Mononuclear cell (primary cell): ENCODE measurements at regions not wholly inside any gene's neighbourhood (a gene's known extent, or its start where the extent isn't known, plus 50 kb on each side); places are given as distances from the start of the nearest gene placed in this dataset.

Source experiments
- H3K27me3 ChIP-seq: 2 replicates; pipeline ENCODE4 v1.6.0; 2011; ENCODE audit warnings: low read length, control low read depth; ENCODE audit not compliant: insufficient read depth
- H3K4me1 ChIP-seq: 2 replicates; pipeline ENCODE4 v1.5.1; 2011; ENCODE audit warnings: mild to moderate bottlenecking, low read length, control low read depth; ENCODE audit not compliant: insufficient read depth
- H3K4me3 ChIP-seq: 2 replicates; pipeline ENCODE4 v1.5.1; 2011; ENCODE audit warnings: mild to moderate bottlenecking, low read length, moderate library complexity
- H3K9me3 ChIP-seq: 2 replicates; pipeline ENCODE4 v1.5.1; 2011; ENCODE audit warnings: low read depth, mild to moderate bottlenecking, control low read depth, low read length

DNA sequence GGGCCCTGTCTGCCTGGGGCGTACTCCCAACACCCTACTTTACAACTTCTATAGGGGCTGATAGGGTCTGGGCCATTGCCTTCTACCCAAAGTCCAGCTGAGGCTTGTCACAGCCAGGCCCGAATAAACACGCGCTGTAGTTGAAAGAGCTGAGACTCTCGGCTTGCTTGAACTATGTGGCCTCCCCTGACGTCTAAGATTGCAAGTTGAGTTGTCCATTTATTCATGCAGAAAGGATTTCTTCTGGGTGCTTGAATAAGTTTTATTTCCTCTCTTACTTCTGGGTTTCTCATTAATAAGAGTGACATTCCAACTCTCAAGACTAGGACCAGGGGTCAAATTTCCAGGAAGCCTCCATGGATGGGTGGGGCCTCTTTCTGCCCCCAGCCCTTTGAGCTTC lies 74.4 kb upstream of the VRK1 start:
- H3K4me3 ChIP-seq = no peak overlapping the region
- no peaks in the 10 kb centered on the region for H3K4me1 ChIP-seq
- no peaks in the 10 kb centered on the region for H3K27me3 ChIP-seq
- H3K9me3 ChIP-seq = no peaks in the 10 kb centered on the region

DNA sequence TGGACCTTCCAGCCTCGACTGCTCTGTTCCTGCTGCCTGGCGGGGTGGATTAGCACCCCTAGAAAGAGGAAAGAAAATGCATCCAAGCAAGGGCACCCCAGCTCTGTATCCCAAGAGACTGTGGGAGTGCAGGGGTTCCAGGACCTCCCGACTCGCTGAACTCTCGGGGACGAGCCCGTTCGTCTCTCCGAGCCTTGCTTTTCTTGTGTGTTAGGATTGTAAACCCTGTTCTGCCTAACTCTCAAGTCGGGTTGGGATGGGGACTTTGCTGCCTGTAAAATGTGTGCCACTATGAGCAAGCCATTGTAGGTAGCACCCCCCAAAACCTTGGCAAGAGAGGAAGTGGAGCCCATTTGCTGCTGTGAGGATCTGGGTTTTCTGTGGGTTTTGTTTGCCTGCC lies 73.2 kb upstream of the VRK1 start:
- H3K4me3 ChIP-seq = no peak overlapping the region

DNA sequence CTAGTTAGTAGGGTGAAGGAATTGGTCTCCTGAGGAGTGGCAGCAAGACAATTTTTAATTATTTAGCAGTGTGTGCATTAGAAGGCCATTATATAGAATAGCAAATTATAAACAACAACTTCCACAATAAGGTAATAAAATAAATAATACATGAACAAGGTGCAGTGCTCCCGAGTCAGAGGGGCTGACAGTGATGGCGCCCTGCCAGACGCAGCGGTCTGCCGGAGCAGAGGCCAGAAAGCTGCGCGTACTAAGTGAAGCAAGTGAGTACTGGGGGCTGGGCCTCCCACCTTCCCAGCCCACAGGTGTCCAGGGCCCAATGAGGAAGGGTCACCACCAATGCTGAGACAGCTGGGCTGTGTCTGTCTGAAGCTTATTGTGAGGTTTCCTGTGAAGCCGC lies 72.0 kb upstream of the VRK1 start:
- no peaks in the 10 kb centered on the region for H3K9me3 ChIP-seq
- no peaks in the 10 kb centered on the region for H3K4me1 ChIP-seq
- no peaks in the 10 kb centered on the region for H3K27me3 ChIP-seq
- no peak overlapping the region for H3K4me3 ChIP-seq

More for the DNA sequence above, 73.2 kb upstream of the VRK1 start:
- Histone ChIP-seq H3K9me3 (no peaks in the 10 kb centered on the region), H3K27me3 (no peaks in the 10 kb centered on the region), H3K4me1 (no peaks in the 10 kb centered on the region)

DNA sequence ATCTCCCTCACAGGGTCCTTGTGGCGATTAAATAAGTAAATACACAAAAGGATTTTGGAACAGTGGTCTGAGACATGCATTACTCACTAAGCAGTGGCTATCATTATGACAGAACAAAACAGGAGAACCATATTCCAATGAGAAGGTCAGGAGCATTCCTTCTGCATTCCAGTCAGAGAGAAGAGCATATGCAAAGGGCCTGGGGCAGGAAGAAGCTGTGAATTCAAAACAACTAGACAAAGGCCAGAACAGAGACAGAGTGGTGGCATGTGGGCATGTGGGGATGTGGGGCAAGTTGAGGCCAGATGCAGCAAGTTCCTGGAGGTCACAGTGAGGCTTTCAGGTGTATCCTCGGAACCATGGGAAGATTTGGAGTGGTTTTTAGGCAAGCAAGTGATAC lies 70.1 kb upstream of the VRK1 start:
- H3K4me1 ChIP-seq = no peaks in the 10 kb centered on the region
- H3K4me3 ChIP-seq = no peak overlapping the region
- H3K27me3 ChIP-seq = no peaks in the 10 kb centered on the region
- no peaks in the 10 kb centered on the region for H3K9me3 ChIP-seq

DNA sequence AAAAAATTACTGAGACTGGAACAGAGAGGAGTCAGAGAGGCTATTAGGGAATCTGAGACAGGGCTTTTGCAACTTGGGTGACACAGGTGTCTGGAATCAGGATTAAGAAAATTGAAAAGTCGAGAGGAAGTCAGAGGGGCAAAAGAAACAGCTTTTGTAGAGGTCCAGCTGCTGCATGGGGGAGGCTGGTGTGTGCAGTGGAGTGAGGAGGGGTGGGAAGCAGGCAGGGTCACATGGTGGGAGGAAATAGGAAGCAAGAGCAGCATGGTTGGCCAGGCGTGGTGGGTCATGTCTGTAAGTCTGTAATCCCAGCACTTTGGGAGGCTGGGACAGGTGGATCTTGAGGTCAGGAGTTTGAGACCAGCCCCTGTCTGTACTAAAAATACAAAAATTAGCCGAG lies 69.7 kb upstream of the VRK1 start:
- H3K27me3 ChIP-seq = no peaks in the 10 kb centered on the region
- no peaks in the 10 kb centered on the region for H3K9me3 ChIP-seq
- no peaks in the 10 kb centered on the region for H3K4me1 ChIP-seq
- no peak overlapping the region for H3K4me3 ChIP-seq

DNA sequence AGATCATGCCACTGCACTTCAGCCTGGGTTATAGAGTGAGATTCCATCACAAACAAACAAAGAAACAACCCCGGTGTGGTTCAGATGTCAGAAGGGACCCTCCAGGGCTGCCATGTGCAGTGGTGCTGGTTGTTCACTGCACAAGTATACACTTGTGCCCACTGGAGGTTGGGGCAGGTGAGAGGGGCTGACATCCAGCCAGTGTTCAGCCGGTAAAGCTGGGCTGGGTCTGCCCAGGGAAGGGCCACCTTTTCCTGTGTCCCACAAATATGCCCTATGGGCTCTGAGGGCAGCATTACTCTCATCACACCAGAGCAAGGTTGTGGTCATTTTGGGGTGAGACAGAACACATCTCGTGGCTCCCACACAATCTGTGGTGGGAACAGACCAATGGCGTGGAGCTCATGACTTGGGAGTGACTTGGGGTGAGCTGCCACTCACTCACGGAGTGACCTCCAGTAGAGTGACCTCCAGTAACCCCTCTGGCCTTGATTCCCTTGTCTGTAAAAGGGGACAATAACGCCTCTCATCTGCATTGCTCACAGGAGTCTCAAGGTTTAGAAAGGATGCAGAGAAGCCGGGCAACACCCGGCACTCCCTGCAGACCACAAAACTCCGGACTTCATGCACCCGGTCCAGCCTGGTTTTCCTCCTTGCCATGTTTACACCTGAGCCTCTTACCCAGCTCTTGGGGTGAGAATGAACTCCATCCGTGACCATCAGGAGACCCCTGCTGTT lies 69.0 kb upstream of the VRK1 start:
- Histone ChIP-seq H3K4me3 (no peak overlapping the region), H3K4me1 (no peaks in the 10 kb centered on the region)

DNA sequence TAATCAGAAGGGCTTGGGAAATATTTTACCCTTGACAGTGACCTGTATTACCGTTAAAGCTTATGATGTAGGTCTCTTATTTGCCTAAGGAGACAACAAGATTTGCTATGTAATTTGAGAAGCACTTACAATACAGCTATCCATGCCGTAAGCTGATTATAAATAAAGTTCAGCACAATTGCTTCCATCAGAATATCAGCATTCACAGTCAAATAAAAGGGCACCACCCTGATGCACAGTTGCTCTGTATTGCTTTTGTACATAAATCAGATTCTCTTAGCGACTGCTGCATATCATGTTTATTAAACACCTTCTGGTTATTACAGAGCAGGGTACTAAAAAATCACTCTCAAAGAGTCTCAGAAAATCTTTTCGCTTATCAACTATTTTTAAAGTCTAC lies 67.3 kb upstream of the VRK1 start:
- H3K4me1 ChIP-seq = no peaks in the 10 kb centered on the region
- no peak overlapping the region for H3K4me3 ChIP-seq
- H3K27me3 ChIP-seq = peaks cover 3% of the 10 kb centered on the region

More for the DNA sequence above, 69.0 kb upstream of the VRK1 start:
- no peaks in the 10 kb centered on the region for H3K27me3 ChIP-seq
- H3K9me3 ChIP-seq = no peaks in the 10 kb centered on the region

DNA sequence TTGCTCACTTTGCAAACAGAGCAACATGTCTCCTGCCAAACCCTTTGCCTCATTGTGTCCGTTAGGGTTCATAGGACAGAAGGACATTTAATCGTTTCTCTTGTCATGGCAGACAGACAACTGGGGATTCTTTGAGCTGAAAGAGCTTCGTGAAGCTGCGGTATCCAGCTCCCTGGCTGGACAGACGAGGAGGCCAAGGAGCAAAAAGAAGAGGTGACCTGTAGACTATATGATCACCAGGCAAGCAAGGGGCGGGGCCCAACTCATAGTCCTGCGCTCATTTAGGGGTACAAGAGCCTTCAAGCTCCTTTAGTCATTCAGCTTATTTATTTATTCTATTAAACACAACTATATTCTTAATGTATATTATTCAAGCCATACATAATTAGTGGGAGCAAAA lies 66.8 kb upstream of the VRK1 start:
- Histone ChIP-seq H3K4me3 (no peak overlapping the region), H3K27me3 (peaks cover 3% of the 10 kb centered on the region), H3K4me1 (no peaks in the 10 kb centered on the region), H3K9me3 (no peaks in the 10 kb centered on the region)

More for the DNA sequence above, 67.3 kb upstream of the VRK1 start:
- no peaks in the 10 kb centered on the region for H3K9me3 ChIP-seq

DNA sequence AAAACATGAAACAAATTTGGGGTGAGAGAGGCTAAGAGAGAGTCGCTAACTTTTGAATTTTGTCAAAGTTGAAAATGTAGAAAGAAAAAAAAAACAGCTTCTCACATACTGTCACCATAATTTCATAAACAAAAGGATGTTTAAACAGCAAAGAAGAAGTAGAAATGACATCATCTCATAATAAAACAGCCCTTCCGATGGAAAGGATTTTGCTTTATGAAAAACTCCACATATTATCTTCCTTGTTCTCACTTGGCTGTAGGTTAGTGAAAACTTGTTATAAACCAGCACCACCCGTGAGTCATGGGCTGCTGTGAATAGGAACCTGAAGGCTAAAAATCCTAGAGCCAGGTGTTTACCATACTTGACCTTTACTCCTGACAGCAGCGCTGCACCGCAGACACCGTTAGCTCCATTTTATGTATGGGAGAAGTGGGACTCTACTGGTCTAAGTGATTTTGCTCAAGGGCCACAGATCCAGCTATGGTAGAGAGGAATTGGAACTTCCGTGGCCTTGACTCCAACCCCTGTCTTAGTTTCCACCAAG lies 63.0 kb upstream of the VRK1 start:
- peaks cover 20% of the 10 kb centered on the region for H3K27me3 ChIP-seq
- H3K4me1 ChIP-seq = peaks cover 4% of the 10 kb centered on the region
- no peak overlapping the region for H3K4me3 ChIP-seq
- H3K9me3 ChIP-seq = no peaks in the 10 kb centered on the region

DNA sequence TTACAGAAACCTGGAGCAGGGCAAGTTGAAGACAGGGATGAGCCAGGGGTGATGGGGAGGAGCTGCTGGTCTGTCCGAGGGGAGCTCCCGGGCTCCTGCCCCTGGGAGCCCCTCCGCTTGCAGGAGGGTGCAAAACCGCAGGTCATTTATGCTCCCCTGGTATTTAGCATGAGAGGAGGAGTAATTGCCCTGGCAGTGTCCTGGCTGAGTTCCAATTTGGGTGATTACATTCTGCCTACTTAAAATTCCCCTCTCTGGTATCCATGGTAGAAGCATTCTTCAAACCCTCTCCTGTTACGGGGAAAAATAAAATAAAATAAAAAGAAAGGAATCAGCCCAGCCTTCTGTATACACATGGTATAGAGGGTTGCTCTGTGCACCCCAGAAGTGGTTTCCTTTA lies 61.7 kb upstream of the VRK1 start:
- H3K4me3 ChIP-seq = no peak overlapping the region
- H3K27me3 ChIP-seq = peaks cover 31% of the 10 kb centered on the region
- H3K4me1 ChIP-seq = peaks cover 4% of the 10 kb centered on the region
- no peaks in the 10 kb centered on the region for H3K9me3 ChIP-seq

DNA sequence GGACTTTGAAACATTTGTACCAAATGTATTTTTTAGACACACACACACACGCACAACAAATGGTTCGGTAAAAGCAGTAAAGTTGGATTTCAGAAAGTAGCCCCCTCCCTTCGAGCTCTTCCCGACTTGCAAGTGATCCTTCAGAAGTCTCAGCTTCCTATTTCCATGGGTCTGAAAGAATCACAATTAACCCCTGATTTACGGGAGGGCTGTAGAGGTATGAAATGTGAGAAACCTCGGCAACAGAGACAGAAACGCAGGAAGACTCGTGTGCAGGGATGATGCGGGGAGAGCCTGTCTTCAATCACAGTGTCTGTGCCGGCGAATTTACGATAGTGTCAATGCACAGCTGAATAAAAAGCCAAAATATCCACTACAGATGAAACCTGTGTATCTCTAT lies 60.7 kb upstream of the VRK1 start:
- Histone ChIP-seq H3K4me3 (no peak overlapping the region), H3K27me3 (peaks cover 39% of the 10 kb centered on the region), H3K9me3 (no peaks in the 10 kb centered on the region), H3K4me1 (peaks cover 9% of the 10 kb centered on the region)

DNA sequence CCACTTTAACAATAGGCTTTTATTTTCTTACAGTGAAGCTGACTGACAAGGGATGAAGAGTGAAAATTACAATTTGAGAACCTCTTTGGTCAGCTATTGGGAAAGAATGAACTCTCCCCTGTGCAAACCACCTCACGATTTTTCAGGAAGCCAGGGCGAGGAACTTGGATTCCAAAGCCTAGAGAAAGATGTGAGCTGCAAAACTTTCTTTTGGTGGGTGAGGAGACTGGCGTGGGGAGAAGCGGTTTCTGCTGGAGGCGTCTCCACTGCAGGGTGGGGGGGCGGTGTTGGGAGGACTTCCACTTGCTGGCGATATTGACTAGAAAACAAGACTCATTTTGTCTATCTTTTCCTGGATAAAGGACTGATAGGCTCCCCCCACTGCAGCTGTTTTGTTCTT lies 59.3 kb upstream of the VRK1 start:
- peaks cover 9% of the 10 kb centered on the region for H3K4me1 ChIP-seq
- H3K9me3 ChIP-seq = no peaks in the 10 kb centered on the region
- H3K4me3 ChIP-seq = no peak overlapping the region
- peaks cover 50% of the 10 kb centered on the region for H3K27me3 ChIP-seq

DNA sequence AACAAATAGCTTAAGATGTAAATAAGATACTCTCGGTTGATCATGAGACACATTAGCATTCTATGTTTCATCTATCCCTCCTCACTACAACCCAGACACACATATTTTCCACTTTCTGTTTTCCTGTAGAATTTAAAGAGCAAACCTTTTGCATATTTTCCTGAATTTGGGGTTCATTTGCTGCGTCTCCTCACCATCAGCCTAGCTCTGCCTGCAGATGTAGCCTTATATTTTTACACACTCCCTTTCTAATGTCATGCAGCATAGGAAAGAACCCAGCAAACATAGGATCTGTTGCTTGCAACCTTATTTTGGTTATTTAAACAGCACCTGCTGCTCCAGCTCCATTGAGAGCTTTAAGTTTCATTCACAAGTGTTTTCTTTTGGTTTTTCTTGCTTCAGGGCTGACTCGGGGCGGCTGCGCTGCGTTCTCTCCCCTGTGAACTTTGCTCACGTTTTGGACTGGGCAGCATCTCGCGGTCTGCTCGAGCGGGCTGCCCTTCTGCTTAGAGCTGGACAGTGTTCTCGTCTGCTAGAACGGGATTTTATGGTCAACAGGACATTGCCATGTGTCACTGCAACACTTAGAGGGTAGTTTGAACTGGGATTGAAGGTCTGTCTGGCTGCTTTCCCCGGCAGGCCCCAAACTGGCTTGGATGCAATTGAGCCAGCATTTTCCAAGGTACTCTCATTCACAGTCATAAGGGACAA lies 57.8 kb upstream of the VRK1 start:
- no peak overlapping the region for H3K4me3 ChIP-seq
- H3K4me1 ChIP-seq = peaks cover 9% of the 10 kb centered on the region
- no peaks in the 10 kb centered on the region for H3K9me3 ChIP-seq
- peaks cover 53% of the 10 kb centered on the region for H3K27me3 ChIP-seq

DNA sequence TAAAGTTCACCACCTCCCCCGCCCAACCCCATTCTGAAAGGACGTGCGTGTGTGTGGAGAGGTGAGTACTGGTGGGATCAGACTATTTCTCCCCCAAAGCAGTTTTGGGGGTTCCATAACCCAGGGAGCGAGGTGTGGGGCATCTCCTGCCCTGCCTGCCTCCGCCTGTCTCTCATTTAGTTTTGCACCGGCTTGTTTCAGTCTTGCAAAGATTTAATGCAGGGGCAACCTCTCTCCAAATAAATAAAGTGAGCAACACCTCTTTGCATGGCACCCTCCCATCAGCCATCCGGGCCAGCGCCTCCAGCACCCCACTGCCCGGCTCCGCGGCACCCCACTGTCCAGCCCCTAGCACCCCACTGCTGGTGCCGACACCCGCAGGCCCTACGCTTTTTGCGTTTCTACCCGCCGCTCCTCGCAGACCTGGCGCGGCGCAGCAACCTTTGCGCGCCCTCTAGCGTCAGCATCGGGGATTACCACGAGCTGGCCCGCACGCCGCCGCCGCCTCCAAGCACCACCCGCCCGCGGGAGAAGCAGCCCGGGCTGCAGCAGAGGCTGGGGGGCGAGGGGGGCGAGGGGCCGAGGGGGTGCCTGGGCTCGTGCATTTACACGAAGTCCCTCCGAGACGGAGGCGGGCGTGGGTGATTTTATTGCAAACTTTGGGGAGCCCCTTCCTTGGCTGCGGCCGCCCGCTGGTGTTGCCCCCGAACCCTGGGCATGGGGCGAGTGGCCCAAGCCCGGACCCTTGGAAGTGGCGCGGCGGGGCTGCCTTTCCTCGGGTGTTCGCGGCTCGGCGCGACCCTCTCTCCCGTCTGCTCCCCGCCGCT lies 55.8 kb upstream of the VRK1 start:
- no peaks in the 10 kb centered on the region for H3K9me3 ChIP-seq
- peaks cover 9% of the 10 kb centered on the region for H3K4me1 ChIP-seq
- H3K27me3 ChIP-seq = peaks cover 48% of the 10 kb centered on the region
- no peak overlapping the region for H3K4me3 ChIP-seq

DNA sequence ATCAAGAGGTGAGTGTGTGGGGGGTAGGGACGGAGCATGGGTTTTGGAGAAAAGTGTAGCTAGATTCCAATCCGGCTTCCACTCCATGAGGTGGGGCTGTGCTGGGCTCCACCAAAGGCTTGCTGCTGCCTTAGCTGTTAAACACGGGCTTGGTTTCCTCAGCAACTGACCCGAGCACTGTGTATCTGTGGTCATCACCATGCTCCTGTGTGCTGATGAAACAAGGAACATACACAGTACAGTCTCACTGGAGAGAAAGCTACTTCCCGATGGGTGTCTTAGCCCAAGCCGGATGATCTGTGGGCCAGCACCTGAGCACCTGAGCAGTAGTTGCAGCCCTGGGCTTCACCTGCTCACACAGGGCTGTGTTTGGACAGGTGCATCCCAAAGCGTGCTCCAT lies 52.9 kb upstream of the VRK1 start:
- H3K4me1 ChIP-seq = peaks cover 5% of the 10 kb centered on the region
- H3K4me3 ChIP-seq = no peak overlapping the region
- H3K27me3 ChIP-seq = peaks cover 37% of the 10 kb centered on the region
- no peaks in the 10 kb centered on the region for H3K9me3 ChIP-seq
